ENCODE measurements at regions not wholly inside any gene's neighbourhood (a gene's known extent, or its start where the extent isn't known, plus 50 kb on each side); places are given as distances from the start of the nearest gene placed in this dataset.

DNA sequence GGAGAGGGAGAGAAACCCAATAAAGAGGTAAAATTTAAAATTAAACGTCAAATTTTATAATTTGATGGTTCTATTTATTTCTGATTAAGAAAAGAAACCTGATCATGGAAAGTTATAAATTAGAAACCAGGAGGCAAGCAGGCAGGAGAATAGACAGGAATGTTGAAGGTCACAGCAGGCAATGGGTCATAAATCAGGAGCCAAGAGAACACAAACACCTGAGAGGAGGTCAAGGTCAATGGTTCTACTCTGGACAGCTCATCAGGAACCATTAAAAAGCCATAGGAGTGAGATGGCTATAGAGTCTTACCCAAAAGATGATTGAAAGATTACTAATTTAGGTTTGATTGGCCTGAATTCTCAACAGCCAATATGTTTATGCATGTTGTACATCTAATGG lies 126.9 kb upstream of the HCCS start:
- TF ChIP-seq EZH2phosphoT487 (IDR thresholded peaks at IDR 0.05; ENCODE audit: low read length) = no peak
- TF ChIP-seq, protein P1, sequence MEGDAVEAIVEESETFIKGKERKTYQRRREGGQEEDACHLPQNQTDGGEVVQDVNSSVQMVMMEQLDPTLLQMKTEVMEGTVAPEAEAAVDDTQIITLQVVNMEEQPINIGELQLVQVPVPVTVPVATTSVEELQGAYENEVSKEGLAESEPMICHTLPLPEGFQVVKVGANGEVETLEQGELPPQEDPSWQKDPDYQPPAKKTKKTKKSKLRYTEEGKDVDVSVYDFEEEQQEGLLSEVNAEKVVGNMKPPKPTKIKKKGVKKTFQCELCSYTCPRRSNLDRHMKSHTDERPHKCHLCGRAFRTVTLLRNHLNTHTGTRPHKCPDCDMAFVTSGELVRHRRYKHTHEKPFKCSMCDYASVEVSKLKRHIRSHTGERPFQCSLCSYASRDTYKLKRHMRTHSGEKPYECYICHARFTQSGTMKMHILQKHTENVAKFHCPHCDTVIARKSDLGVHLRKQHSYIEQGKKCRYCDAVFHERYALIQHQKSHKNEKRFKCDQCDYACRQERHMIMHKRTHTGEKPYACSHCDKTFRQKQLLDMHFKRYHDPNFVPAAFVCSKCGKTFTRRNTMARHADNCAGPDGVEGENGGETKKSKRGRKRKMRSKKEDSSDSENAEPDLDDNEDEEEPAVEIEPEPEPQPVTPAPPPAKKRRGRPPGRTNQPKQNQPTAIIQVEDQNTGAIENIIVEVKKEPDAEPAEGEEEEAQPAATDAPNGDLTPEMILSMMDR (IDR thresholded peaks at IDR 0.05; ENCODE audit: low read length) = no peak
